ENCODE measurements at regions not wholly inside any gene's neighbourhood (a gene's known extent, or its start where the extent isn't known, plus 50 kb on each side); places are given as distances from the start of the nearest gene placed in this dataset.
A peak's percentile ranks its signal among the peaks of the same experiment; 100 is the strongest.

DNA sequence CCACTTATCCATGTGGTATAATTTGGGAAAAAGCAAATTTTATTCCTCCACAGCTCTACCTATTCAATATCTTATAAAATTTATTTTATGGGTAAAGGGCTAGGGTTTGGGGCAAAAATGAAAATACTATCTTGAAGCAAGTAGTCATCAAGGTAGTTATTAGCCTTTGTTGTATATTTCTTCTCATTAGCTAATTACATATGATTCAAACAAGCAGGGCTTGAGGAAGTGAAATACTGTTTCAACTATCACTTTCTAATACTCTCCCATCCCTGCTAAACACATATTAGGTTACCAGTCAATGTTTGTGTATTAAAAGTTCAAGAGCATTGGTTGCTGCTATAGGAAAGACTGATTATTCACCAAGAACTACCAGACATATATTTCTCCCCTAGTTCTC is 517.3 kb downstream of the METTL15 start:
- Mint-ChIP-seq H3K4me1 (ENCODE audit: low read depth, unreplicated experiment) (peaks cover 2% of the 10 kb centered on the region), H3K4me3 (ENCODE audit: unreplicated experiment) (no peak overlapping the region), H3K36me3 (ENCODE audit: low read depth, unreplicated experiment) (no peaks in the 10 kb centered on the region), H3K27ac (ENCODE audit: unreplicated experiment) (no peak overlapping the region), H3K9me3 (ENCODE audit: unreplicated experiment) (peaks cover 5% of the 10 kb centered on the region), H3K27me3 (ENCODE audit: low read depth, unreplicated experiment) (no peaks in the 10 kb centered on the region)
- Histone ChIP-seq H3K4me2 (ENCODE audit: low read length) (no peak overlapping the region), H3K9me3 (ENCODE audit: insufficient read depth, low read depth, low read length) (no peaks in the 10 kb centered on the region), H3K9ac (ENCODE audit: low read length) (no peak overlapping the region), H4K20me1 (ENCODE audit: insufficient read depth, low read length) (no peaks in the 10 kb centered on the region), H3K4me3 (ENCODE audit: insufficient read depth, low read depth, low read length) (no peak overlapping the region), H3K79me2 (ENCODE audit: insufficient read depth, low read length) (no peaks in the 10 kb centered on the region), H2AFZ (ENCODE audit: low read depth, low read length) (no peak overlapping the region), H3K27me3 (ENCODE audit: insufficient read depth, low read length) (no peaks in the 10 kb centered on the region), H3K36me3 (ENCODE audit: insufficient read depth, low read length) (no peaks in the 10 kb centered on the region), H3K4me1 (ENCODE audit: insufficient read depth, low read length) (peaks cover 6% of the 10 kb centered on the region), H3K27ac (ENCODE audit: low read depth, low read length) (no peak overlapping the region)
- TF ChIP-seq, protein P1, sequence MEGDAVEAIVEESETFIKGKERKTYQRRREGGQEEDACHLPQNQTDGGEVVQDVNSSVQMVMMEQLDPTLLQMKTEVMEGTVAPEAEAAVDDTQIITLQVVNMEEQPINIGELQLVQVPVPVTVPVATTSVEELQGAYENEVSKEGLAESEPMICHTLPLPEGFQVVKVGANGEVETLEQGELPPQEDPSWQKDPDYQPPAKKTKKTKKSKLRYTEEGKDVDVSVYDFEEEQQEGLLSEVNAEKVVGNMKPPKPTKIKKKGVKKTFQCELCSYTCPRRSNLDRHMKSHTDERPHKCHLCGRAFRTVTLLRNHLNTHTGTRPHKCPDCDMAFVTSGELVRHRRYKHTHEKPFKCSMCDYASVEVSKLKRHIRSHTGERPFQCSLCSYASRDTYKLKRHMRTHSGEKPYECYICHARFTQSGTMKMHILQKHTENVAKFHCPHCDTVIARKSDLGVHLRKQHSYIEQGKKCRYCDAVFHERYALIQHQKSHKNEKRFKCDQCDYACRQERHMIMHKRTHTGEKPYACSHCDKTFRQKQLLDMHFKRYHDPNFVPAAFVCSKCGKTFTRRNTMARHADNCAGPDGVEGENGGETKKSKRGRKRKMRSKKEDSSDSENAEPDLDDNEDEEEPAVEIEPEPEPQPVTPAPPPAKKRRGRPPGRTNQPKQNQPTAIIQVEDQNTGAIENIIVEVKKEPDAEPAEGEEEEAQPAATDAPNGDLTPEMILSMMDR (IDR thresholded peaks at IDR 0.05; ENCODE audit: insufficient read depth, low read depth, low read length) = no peak
- TF ChIP-seq EZH2 (IDR thresholded peaks at IDR 0.05; ENCODE audit: insufficient read depth, low read length) = no peak
- FAIRE-seq = no peak
- DNase-seq (ENCODE audit: low read depth) = no peak

DNA sequence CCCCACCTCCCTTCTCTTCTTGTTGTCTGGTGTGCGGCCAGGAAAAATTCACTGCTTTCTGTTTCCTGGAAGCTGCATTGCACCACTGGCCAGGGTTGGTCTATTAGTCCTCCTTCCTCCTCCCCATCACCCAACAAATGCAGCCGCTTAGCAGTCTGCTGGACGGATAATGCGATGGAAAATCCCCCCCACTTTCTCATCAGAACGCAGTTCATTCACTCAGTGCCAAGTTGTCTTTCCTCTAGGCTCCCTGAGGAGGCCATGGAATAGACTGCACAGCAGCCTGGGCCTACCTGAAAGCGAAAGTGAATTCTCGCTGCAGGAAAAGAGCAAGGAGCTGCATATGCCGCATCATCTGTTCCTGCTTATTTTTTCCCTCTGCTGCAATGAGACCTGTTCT is 513.6 kb downstream of the METTL15 start:
- Histone ChIP-seq H3K27ac (ENCODE audit: low read depth, low read length) (no peak overlapping the region), H3K36me3 (ENCODE audit: insufficient read depth, low read length) (no peaks in the 10 kb centered on the region), H3K4me3 (ENCODE audit: insufficient read depth, low read depth, low read length) (peak overlapping the region; percentile 22), H2AFZ (ENCODE audit: low read depth, low read length) (peak overlapping the region; percentile 61), H3K9me3 (ENCODE audit: insufficient read depth, low read depth, low read length) (no peaks in the 10 kb centered on the region), H3K79me2 (ENCODE audit: insufficient read depth, low read length) (no peaks in the 10 kb centered on the region), H3K4me1 (ENCODE audit: insufficient read depth, low read length) (peaks cover 17% of the 10 kb centered on the region), H3K4me2 (ENCODE audit: low read length) (peak overlapping the region; percentile 71), H3K27me3 (ENCODE audit: insufficient read depth, low read length) (no peaks in the 10 kb centered on the region), H4K20me1 (ENCODE audit: insufficient read depth, low read length) (no peaks in the 10 kb centered on the region), H3K9ac (ENCODE audit: low read length) (no peak overlapping the region)
- Mint-ChIP-seq H3K27ac (ENCODE audit: unreplicated experiment) (peak overlapping the region; percentile 20), H3K4me3 (ENCODE audit: unreplicated experiment) (no peak overlapping the region), H3K9me3 (ENCODE audit: unreplicated experiment) (peaks cover 5% of the 10 kb centered on the region), H3K4me1 (ENCODE audit: low read depth, unreplicated experiment) (peaks cover 5% of the 10 kb centered on the region), H3K36me3 (ENCODE audit: low read depth, unreplicated experiment) (no peaks in the 10 kb centered on the region), H3K27me3 (ENCODE audit: low read depth, unreplicated experiment) (peaks cover 2% of the 10 kb centered on the region)
- TF ChIP-seq EZH2 (IDR thresholded peaks at IDR 0.05; ENCODE audit: insufficient read depth, low read length) = no peak
- TF ChIP-seq, protein P1 (IDR thresholded peaks at IDR 0.05; ENCODE audit: insufficient read depth, low read depth, low read length) = no peak
- DNase-seq (ENCODE audit: low read depth) (peak; percentile 13), FAIRE-seq (no peak)

DNA sequence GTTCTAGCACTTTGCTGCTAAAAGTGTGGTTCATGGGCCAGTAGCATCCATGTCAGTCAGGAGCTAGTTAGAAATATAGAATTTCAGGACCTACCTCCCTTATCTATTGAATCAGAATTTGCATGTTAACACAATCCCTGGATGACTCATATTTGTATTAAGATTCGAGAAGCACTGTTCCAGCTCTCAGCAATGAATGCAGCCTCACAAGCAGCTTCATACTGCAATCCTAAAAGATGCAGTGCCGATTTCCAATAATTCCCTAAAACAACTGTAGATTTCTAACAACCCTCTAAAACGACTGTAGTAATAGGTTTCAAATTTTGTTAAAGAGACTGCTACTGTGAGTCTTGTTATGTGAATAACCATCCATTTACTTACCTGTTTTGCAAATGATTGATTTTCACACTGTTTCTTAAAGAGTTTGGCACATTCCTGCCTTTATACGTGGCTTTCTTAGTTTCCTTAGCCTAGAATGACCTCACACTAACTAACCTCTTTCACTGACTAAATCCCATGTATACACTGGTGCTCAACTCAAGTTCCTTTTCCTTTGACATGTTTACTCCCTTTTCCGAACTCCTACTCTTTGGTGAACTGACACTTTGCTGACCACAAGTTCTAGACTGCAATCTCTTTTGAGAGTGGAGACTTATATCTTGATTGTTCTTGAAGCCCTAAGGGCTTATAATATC is 511.8 kb downstream of the METTL15 start:
- no peak overlapping the region for H3K4me3 Mint-ChIP-seq (ENCODE audit: unreplicated experiment)
- TF ChIP-seq, protein P1 (IDR thresholded peaks at IDR 0.05; ENCODE audit: insufficient read depth, low read depth, low read length) = no peak
- no peak for TF ChIP-seq EZH2 (IDR thresholded peaks at IDR 0.05; ENCODE audit: insufficient read depth, low read length)
- Histone ChIP-seq H3K79me2 (ENCODE audit: insufficient read depth, low read length) (no peaks in the 10 kb centered on the region), H3K4me3 (ENCODE audit: insufficient read depth, low read depth, low read length) (no peak overlapping the region), H3K36me3 (ENCODE audit: insufficient read depth, low read length) (no peaks in the 10 kb centered on the region), H3K9me3 (ENCODE audit: insufficient read depth, low read depth, low read length) (no peaks in the 10 kb centered on the region), H3K4me2 (ENCODE audit: low read length) (peak overlapping the region; percentile 64), H3K9ac (ENCODE audit: low read length) (peak overlapping the region; percentile 39), H2AFZ (ENCODE audit: low read depth, low read length) (no peak overlapping the region), H4K20me1 (ENCODE audit: insufficient read depth, low read length) (no peaks in the 10 kb centered on the region), H3K27ac (ENCODE audit: low read depth, low read length) (peak overlapping the region; percentile 33), H3K4me1 (ENCODE audit: insufficient read depth, low read length) (peaks cover 17% of the 10 kb centered on the region), H3K27me3 (ENCODE audit: insufficient read depth, low read length) (no peaks in the 10 kb centered on the region)
- DNase-seq (ENCODE audit: low read depth) = peak; percentile 76
- no peaks in the 10 kb centered on the region for H3K36me3 Mint-ChIP-seq (ENCODE audit: low read depth, unreplicated experiment)
- peaks cover 5% of the 10 kb centered on the region for H3K4me1 Mint-ChIP-seq (ENCODE audit: low read depth, unreplicated experiment)
- peaks cover 2% of the 10 kb centered on the region for H3K27me3 Mint-ChIP-seq (ENCODE audit: low read depth, unreplicated experiment)
- peaks cover 5% of the 10 kb centered on the region for H3K9me3 Mint-ChIP-seq (ENCODE audit: unreplicated experiment)
- H3K27ac Mint-ChIP-seq (ENCODE audit: unreplicated experiment) = peak overlapping the region; percentile 38
- FAIRE-seq = no peak
